Loucy (cell line): ENCODE measurements at regions not wholly inside any gene's neighbourhood (a gene's known extent, or its start where the extent isn't known, plus 50 kb on each side); places are given as distances from the start of the nearest gene placed in this dataset.

ENCODE experiments used
- CTCF ChIP-seq: fragments of 200-600 bp; sonication (generic); conservative IDR thresholded peaks from 2 replicates; pipeline ENCODE4 v1.5.1; 2014; ENCODE audit warnings: mild to moderate bottlenecking, antibody characterized with exemption, low read length
- EZH2phosphoT487 ChIP-seq: fragments of 200-600 bp; IDR thresholded peaks from 2 replicates; pipeline ENCODE4 v1.6.1; 2018; ENCODE audit warnings: antibody characterized with exemption, mild to moderate bottlenecking, moderate library complexity, borderline replicate concordance

GRCh38 chr20:60294632-60295031, 336.4 kb downstream of the CDH26 start:
- TF ChIP-seq CTCF (no peak), EZH2phosphoT487 (no peak)
